ENCODE measurements at regions not wholly inside any gene's neighbourhood (a gene's known extent, or its start where the extent isn't known, plus 50 kb on each side); places are given as distances from the start of the nearest gene placed in this dataset.

DNA sequence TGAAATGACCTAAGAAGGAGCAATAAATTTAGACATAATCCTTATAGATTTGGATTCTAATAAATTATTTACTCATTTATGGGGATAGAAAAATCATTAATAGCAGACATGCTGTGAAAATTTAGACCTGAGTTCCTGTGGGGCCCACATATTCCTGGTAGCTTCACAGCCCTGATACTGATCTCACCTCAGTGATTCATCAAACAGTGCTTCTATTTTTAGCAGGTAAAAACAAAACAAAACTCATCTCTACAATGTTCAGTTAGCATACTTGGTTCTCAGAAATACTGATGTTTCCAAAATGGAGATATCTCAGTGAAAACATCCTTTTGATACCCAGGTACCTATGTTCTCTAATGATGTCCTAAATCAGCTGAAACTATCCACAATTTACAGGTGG lies 841.1 kb upstream of the SORCS1 start:
- Histone ChIP-seq H3K36me3 (ENCODE audit: control insufficient read depth in 5 of 5, insufficient read depth in 5 of 5, low read length in 5 of 5) (no peaks in the 10 kb centered on the region), H3K9me3 (ENCODE audit: control insufficient read depth in 5 of 5, low read length in 5 of 5) (peaks cover 0 to 6% (median 3%) of the 10 kb centered on the region in 5 donors), H3K4me3 (ENCODE audit: low read depth in 1 of 5, low read length in 5 of 5) (no peak overlapping the region), H3K27ac (ENCODE audit: low read depth, low read length) (no peak overlapping the region), H3K9ac (ENCODE audit: low read length in 5 of 5) (no peak overlapping the region), H3K4me1 (ENCODE audit: control insufficient read depth in 5 of 5, insufficient read depth in 5 of 5, low read length in 5 of 5) (no peaks in the 10 kb centered on the region), H3K27me3 (ENCODE audit: control insufficient read depth in 5 of 5, insufficient read depth in 4 of 5, low read length in 5 of 5) (no peaks in the 10 kb centered on the region)

DNA sequence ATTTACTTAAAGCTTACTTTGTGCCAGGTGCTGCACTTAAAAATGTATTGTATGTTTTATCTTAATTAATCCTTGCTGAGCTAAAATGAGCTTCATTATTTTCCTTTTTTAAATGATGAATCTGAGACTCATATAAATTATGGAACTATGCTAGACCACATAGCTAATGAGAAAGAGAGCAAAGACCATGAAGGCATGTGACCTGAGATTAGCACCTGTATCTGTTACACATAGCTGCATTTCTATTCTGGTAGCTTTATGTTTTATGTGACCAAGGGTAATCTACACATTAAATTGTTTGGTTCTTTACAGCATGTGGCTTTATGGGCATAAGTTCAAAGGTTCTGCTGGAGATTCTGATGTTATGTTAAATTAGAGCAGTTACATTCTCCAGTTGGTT lies 839.1 kb upstream of the SORCS1 start:
- Histone ChIP-seq H3K27ac (ENCODE audit: low read depth, low read length) (no peak overlapping the region), H3K4me1 (ENCODE audit: control insufficient read depth in 5 of 5, insufficient read depth in 5 of 5, low read length in 5 of 5) (no peaks in the 10 kb centered on the region), H3K36me3 (ENCODE audit: control insufficient read depth in 5 of 5, insufficient read depth in 5 of 5, low read length in 5 of 5) (no peaks in the 10 kb centered on the region), H3K27me3 (ENCODE audit: control insufficient read depth in 5 of 5, insufficient read depth in 4 of 5, low read length in 5 of 5) (no peaks in the 10 kb centered on the region), H3K4me3 (ENCODE audit: low read depth in 1 of 5, low read length in 5 of 5) (no peak overlapping the region), H3K9ac (ENCODE audit: low read length in 5 of 5) (no peak overlapping the region), H3K9me3 (ENCODE audit: control insufficient read depth in 5 of 5, low read length in 5 of 5) (peaks cover 0 to 6% (median 3%) of the 10 kb centered on the region in 5 donors)

DNA sequence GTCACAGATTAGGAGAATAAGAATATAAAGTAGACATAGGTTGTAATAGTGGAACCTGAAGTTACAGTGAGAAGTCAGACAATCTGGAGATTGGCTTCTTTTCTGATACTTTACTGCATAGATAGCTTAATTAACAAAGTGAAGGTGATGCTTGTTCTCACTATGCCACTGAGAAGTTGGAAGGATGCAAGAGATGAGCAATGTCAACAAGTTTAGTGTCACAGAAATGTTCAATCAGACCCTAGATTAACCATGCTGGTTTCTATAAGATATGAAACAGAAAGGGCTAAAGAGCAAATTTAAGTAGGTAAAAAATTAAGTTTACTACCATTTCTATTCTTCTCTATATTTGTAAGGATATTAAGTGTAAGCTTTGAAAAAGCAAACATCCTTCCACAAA lies 838.6 kb upstream of the SORCS1 start:
- H3K9me3 ChIP-seq (ENCODE audit: control insufficient read depth in 5 of 5, low read length in 5 of 5) = peaks cover 0 to 5% (median 3%) of the 10 kb centered on the region in 5 donors
- no peaks in the 10 kb centered on the region for H3K27me3 ChIP-seq (ENCODE audit: control insufficient read depth in 5 of 5, insufficient read depth in 4 of 5, low read length in 5 of 5)
- no peak overlapping the region for H3K9ac ChIP-seq (ENCODE audit: low read length in 5 of 5)
- H3K4me1 ChIP-seq (ENCODE audit: control insufficient read depth in 5 of 5, insufficient read depth in 5 of 5, low read length in 5 of 5) = no peaks in the 10 kb centered on the region
- H3K36me3 ChIP-seq (ENCODE audit: control insufficient read depth in 5 of 5, insufficient read depth in 5 of 5, low read length in 5 of 5) = no peaks in the 10 kb centered on the region
- H3K4me3 ChIP-seq (ENCODE audit: low read depth in 1 of 5, low read length in 5 of 5) = no peak overlapping the region
- H3K27ac ChIP-seq (ENCODE audit: low read depth, low read length) = no peak overlapping the region

DNA sequence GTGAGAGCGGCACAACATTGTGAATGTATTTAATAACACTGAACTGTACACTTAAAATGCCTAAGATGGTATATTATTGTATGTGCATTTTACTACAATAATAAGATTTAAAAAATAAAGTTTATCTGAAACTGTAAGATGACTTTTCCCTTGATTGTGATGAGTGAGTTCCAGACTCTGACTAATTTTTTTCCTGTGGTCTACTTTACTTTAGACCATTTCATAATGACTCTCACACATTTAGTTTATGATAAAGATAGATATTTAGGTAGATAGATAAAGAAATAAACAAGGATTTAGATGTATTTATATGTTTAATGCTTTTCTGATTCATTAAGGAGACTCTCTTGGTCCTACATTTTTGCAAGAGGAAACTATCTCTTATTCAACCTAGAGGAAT lies 835.9 kb upstream of the SORCS1 start:
- no peak overlapping the region for H3K4me3 ChIP-seq (ENCODE audit: low read depth in 1 of 5, low read length in 5 of 5)
- H3K4me1 ChIP-seq (ENCODE audit: control insufficient read depth in 5 of 5, insufficient read depth in 5 of 5, low read length in 5 of 5) = no peaks in the 10 kb centered on the region
- no peaks in the 10 kb centered on the region for H3K27me3 ChIP-seq (ENCODE audit: control insufficient read depth in 5 of 5, insufficient read depth in 4 of 5, low read length in 5 of 5)
- no peaks in the 10 kb centered on the region for H3K9me3 ChIP-seq (ENCODE audit: control insufficient read depth in 5 of 5, low read length in 5 of 5)
- no peak overlapping the region for H3K27ac ChIP-seq (ENCODE audit: low read depth, low read length)
- no peak overlapping the region for H3K9ac ChIP-seq (ENCODE audit: low read length in 5 of 5)
- no peaks in the 10 kb centered on the region for H3K36me3 ChIP-seq (ENCODE audit: control insufficient read depth in 5 of 5, insufficient read depth in 5 of 5, low read length in 5 of 5)

DNA sequence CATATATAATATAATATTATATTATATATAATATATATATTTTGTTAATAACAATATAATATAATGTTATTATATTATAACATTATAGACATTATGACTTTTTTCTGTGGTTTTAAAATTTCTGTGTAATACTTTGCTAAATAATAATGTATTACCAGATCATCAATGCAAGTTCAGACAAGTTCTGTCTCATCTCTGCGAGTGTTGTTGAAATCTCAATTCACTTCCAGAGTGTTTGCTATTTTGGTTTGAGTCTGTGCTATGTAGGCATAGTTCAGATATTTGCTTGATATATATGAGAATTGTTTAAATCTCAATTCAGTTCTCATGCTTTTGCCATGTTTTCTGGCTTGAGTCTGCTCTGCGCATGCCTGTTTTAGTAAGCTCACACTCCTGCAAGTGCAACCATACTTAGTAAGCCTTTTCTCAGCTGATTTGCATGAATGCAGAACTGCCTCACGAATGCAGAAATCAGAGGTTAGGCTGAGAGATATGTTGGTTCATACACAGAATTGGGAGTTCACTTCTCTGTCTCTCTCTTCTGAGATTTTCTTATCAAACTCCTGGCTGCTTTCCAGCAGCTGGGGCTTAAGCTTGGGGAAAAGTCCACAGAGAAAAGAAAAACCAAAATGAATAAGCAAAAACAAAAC lies 830.2 kb upstream of the SORCS1 start:
- Histone ChIP-seq H3K36me3 (ENCODE audit: control insufficient read depth in 5 of 5, insufficient read depth in 5 of 5, low read length in 5 of 5) (no peaks in the 10 kb centered on the region), H3K27me3 (ENCODE audit: control insufficient read depth in 5 of 5, insufficient read depth in 4 of 5, low read length in 5 of 5) (no peaks in the 10 kb centered on the region), H3K27ac (ENCODE audit: low read depth, low read length) (no peak overlapping the region), H3K4me1 (ENCODE audit: control insufficient read depth in 5 of 5, insufficient read depth in 5 of 5, low read length in 5 of 5) (peaks cover 0 to 7% (median 0%) of the 10 kb centered on the region in 5 donors), H3K9ac (ENCODE audit: low read length in 5 of 5) (no peak overlapping the region), H3K4me3 (ENCODE audit: low read depth in 1 of 5, low read length in 5 of 5) (no peak overlapping the region), H3K9me3 (ENCODE audit: control insufficient read depth in 5 of 5, low read length in 5 of 5) (no peaks in the 10 kb centered on the region)

DNA sequence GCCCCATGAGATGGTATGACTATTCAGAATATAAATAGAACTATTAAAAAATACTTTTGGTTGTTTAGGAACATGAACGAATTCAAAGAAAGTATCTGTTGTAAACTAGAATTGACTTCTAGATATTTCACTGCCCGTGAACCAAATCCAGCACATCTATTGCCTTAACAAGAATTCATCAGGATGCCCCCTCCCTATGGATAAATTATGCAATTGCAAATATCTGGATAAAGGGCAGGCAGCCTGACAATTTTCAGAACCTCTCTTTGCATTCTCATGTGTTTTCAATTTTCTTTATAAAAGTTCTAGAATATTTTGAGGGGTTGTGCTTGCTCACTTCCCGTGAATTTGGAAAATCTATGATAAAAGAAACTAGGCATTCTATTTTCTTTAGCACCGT lies 822.1 kb upstream of the SORCS1 start:
- no peaks in the 10 kb centered on the region for H3K27me3 ChIP-seq (ENCODE audit: control insufficient read depth in 5 of 5, insufficient read depth in 4 of 5, low read length in 5 of 5)

DNA sequence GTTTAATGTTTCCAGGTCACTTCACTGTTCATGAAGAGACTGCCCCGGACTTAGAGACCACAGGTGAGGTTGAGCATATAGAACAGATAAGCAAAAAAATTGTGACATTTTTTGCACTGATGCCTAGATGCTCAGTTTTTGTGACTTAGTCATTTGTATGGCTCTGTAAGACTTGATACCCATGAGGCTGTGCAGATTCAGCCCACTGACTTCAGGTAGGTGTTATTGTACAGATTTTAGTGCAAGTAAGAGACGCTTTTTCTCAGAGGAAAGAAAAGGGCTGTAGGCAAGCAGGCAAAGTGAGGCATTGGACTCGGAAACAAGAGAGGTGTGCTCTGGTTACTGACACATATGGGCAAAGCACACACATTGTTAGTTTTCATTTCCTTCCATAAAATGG lies 820.1 kb upstream of the SORCS1 start:
- Histone ChIP-seq H3K4me1 (ENCODE audit: control insufficient read depth in 5 of 5, insufficient read depth in 5 of 5, low read length in 5 of 5) (peaks cover 0 to 10% (median 0%) of the 10 kb centered on the region in 5 donors), H3K27ac (ENCODE audit: low read depth, low read length) (no peak overlapping the region), H3K36me3 (ENCODE audit: control insufficient read depth in 5 of 5, insufficient read depth in 5 of 5, low read length in 5 of 5) (no peaks in the 10 kb centered on the region), H3K4me3 (ENCODE audit: low read depth in 1 of 5, low read length in 5 of 5) (no peak overlapping the region), H3K9me3 (ENCODE audit: control insufficient read depth in 5 of 5, low read length in 5 of 5) (no peaks in the 10 kb centered on the region), H3K27me3 (ENCODE audit: control insufficient read depth in 5 of 5, insufficient read depth in 4 of 5, low read length in 5 of 5) (no peaks in the 10 kb centered on the region), H3K9ac (ENCODE audit: low read length in 5 of 5) (no peak overlapping the region)

More for the DNA sequence above, 822.1 kb upstream of the SORCS1 start:
- H3K9ac ChIP-seq (ENCODE audit: low read length in 5 of 5) = no peak overlapping the region
- no peaks in the 10 kb centered on the region for H3K9me3 ChIP-seq (ENCODE audit: control insufficient read depth in 5 of 5, low read length in 5 of 5)
- peaks cover 0 to 10% (median 0%) of the 10 kb centered on the region in 5 donors for H3K4me1 ChIP-seq (ENCODE audit: control insufficient read depth in 5 of 5, insufficient read depth in 5 of 5, low read length in 5 of 5)
- no peaks in the 10 kb centered on the region for H3K36me3 ChIP-seq (ENCODE audit: control insufficient read depth in 5 of 5, insufficient read depth in 5 of 5, low read length in 5 of 5)
- peak overlapping the region; percentile 40 for H3K27ac ChIP-seq (ENCODE audit: low read depth, low read length)
- no peak overlapping the region for H3K4me3 ChIP-seq (ENCODE audit: low read depth in 1 of 5, low read length in 5 of 5)

DNA sequence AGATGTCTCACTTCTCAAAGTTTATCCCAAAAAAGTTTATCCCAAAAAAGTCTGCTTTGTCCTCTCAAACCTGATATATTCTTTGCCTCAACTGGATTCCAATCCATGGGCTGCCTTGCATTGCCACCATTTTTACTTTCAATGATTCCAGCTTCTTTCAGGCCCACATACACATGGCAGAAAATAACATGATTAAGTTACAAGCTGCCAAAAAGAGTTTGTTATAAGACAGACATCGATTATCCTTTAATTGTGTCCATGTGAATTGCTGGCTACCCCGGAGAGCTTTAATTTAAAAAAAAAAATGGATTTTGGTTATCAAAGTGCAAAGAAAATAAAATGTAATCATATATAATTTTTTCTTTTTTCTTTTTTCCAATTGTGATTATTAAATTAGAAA lies 819.6 kb upstream of the SORCS1 start:
- Histone ChIP-seq H3K27me3 (ENCODE audit: control insufficient read depth in 5 of 5, insufficient read depth in 4 of 5, low read length in 5 of 5) (no peaks in the 10 kb centered on the region), H3K9ac (ENCODE audit: low read length in 5 of 5) (no peak overlapping the region), H3K4me1 (ENCODE audit: control insufficient read depth in 5 of 5, insufficient read depth in 5 of 5, low read length in 5 of 5) (peaks cover 0 to 10% (median 0%) of the 10 kb centered on the region in 5 donors), H3K4me3 (ENCODE audit: low read depth in 1 of 5, low read length in 5 of 5) (no peak overlapping the region), H3K36me3 (ENCODE audit: control insufficient read depth in 5 of 5, insufficient read depth in 5 of 5, low read length in 5 of 5) (no peaks in the 10 kb centered on the region), H3K27ac (ENCODE audit: low read depth, low read length) (no peak overlapping the region), H3K9me3 (ENCODE audit: control insufficient read depth in 5 of 5, low read length in 5 of 5) (no peaks in the 10 kb centered on the region)

DNA sequence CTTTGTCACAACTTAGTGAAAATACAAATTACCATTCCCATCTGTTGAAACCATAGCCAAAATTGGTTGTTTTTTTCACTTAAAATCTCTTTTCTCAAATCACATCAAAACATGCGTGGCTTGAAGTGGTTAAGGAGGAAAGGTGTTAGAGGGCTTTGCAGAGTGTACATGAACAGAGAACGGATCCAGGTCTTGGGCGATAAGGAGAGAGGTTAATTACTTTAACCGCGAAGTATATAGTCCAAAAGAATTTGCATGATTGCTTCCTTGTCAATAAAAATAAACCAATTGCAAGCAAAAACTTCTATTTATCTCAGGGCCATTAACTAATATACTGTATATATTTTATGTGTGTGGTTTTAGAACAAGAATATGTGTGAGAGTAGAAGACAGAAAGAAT lies 813.9 kb upstream of the SORCS1 start:
- H3K9me3 ChIP-seq (ENCODE audit: control insufficient read depth in 5 of 5, low read length in 5 of 5) = no peaks in the 10 kb centered on the region
- H3K9ac ChIP-seq (ENCODE audit: low read length in 5 of 5) = no peak overlapping the region
- no peaks in the 10 kb centered on the region for H3K27me3 ChIP-seq (ENCODE audit: control insufficient read depth in 5 of 5, insufficient read depth in 4 of 5, low read length in 5 of 5)
- no peak overlapping the region for H3K4me3 ChIP-seq (ENCODE audit: low read depth in 1 of 5, low read length in 5 of 5)
- H3K27ac ChIP-seq (ENCODE audit: low read depth, low read length) = no peak overlapping the region
- no peaks in the 10 kb centered on the region for H3K4me1 ChIP-seq (ENCODE audit: control insufficient read depth in 5 of 5, insufficient read depth in 5 of 5, low read length in 5 of 5)
- no peaks in the 10 kb centered on the region for H3K36me3 ChIP-seq (ENCODE audit: control insufficient read depth in 5 of 5, insufficient read depth in 5 of 5, low read length in 5 of 5)

DNA sequence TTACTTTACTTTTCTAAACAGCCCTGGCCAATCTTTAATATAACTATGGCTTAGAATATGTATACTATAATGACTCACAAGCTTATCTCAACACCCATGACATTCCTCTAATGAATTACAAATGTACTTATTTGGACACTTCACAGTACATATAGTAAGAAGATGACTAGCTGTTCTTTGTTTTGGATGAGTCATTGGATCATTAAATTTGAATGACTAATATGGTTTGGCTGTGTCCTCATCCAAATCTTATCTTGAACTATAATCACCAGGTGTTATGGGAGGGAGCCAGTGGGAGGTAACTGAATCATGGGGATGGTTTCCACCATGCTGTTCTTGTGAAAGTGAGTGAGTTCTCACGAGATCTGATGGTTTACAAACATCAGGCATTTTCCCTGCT lies 807.5 kb upstream of the SORCS1 start:
- no peaks in the 10 kb centered on the region for H3K4me1 ChIP-seq (ENCODE audit: control insufficient read depth in 5 of 5, insufficient read depth in 5 of 5, low read length in 5 of 5)
- H3K36me3 ChIP-seq (ENCODE audit: control insufficient read depth in 5 of 5, insufficient read depth in 5 of 5, low read length in 5 of 5) = no peaks in the 10 kb centered on the region
- H3K9ac ChIP-seq (ENCODE audit: low read length in 5 of 5) = no peak overlapping the region
- no peaks in the 10 kb centered on the region for H3K9me3 ChIP-seq (ENCODE audit: control insufficient read depth in 5 of 5, low read length in 5 of 5)
- H3K4me3 ChIP-seq (ENCODE audit: low read depth in 1 of 5, low read length in 5 of 5) = no peak overlapping the region
- H3K27me3 ChIP-seq (ENCODE audit: control insufficient read depth in 5 of 5, insufficient read depth in 4 of 5, low read length in 5 of 5) = no peaks in the 10 kb centered on the region
- no peak overlapping the region for H3K27ac ChIP-seq (ENCODE audit: low read depth, low read length)
